PC-9 (cell line): ENCODE measurements at regions not wholly inside any gene's neighbourhood (a gene's known extent, or its start where the extent isn't known, plus 50 kb on each side); places are given as distances from the start of the nearest gene placed in this dataset.

Source experiments
- EZH2 ChIP-seq: fragments of 200-600 bp; sonication (generic); IDR thresholded peaks from 2 replicates; pipeline ENCODE4 v1.8.0; 2017; ENCODE audit warnings: antibody characterized with exemption, low read depth
- TF ChIP-seq, protein P1 (sequence below): fragments of 200-600 bp; sonication (generic); conservative IDR thresholded peaks from 2 replicates; pipeline ENCODE4 v1.6.1; 2017; ENCODE audit warnings: mixed run types, antibody characterized with exemption, mild to moderate bottlenecking, moderate library complexity

DNA sequence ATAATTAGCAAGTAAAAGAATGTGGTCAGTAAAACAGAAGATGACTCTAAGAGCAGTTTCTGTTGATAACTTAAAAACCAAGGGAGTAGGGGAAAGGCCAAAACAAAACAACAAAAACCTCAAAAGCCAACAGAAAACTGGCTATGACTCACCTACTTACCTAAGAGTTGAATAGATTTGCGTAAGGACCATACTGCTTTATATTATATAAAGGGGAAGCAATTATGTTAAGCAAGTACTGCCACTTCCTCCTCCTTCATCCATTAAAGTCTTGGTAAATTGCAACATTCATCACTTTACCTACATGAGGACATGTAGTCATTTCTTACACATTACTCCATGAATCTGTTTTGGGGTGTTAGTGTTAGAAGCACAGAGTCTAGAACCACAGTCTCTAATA is 85.9 kb upstream of the FAM47A start:
- TF ChIP-seq, protein P1, sequence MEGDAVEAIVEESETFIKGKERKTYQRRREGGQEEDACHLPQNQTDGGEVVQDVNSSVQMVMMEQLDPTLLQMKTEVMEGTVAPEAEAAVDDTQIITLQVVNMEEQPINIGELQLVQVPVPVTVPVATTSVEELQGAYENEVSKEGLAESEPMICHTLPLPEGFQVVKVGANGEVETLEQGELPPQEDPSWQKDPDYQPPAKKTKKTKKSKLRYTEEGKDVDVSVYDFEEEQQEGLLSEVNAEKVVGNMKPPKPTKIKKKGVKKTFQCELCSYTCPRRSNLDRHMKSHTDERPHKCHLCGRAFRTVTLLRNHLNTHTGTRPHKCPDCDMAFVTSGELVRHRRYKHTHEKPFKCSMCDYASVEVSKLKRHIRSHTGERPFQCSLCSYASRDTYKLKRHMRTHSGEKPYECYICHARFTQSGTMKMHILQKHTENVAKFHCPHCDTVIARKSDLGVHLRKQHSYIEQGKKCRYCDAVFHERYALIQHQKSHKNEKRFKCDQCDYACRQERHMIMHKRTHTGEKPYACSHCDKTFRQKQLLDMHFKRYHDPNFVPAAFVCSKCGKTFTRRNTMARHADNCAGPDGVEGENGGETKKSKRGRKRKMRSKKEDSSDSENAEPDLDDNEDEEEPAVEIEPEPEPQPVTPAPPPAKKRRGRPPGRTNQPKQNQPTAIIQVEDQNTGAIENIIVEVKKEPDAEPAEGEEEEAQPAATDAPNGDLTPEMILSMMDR = no peak
- no peak for TF ChIP-seq EZH2
